GM18873 (cell line): ENCODE measurements at regions not wholly inside any gene's neighbourhood (a gene's known extent, or its start where the extent isn't known, plus 50 kb on each side); places are given as distances from the start of the nearest gene placed in this dataset.

Experiments
- ATAC-seq: cut with Tn5 transposase; IDR thresholded peaks from one replicate; pipeline ENCODE4 v1.9.1; 2021; ENCODE audit warnings: mild to moderate bottlenecking, moderate library complexity, moderate number of reproducible peaks; ENCODE audit not compliant: unreplicated experiment, low FRiP score

DNA sequence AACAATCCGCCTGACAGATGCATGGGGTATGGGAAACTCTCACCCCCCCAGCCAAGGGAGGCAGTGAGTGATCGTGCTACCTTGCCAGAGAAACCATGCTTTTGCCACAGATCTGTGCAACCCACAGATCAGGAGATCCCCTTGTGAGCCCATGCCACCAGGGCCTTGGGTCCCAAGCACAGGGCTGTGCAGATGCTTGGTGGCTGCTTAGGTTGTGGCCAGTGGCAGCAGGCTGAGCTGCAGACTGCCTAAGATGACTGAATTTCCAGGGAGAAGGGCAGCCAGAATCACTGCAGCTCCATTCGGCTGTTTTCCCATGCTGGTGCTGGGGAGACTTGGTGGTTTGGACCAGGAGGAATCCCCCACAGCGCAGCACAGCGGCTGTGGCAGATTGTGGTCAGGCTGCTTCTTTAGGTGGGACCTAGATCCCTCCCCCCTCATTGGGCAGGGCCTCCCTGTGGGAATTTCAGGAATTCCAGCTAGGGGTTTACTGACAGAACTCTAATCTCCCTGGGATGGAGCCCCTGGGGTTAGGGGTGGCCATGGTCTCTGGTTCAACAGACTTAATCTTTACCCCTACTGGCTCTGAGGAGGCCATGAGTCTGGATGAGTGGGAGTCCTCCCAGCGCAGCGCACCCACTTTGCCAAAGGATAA lies 264.6 kb upstream of the DAAM1 start:
- ATAC-seq, result no peak

DNA sequence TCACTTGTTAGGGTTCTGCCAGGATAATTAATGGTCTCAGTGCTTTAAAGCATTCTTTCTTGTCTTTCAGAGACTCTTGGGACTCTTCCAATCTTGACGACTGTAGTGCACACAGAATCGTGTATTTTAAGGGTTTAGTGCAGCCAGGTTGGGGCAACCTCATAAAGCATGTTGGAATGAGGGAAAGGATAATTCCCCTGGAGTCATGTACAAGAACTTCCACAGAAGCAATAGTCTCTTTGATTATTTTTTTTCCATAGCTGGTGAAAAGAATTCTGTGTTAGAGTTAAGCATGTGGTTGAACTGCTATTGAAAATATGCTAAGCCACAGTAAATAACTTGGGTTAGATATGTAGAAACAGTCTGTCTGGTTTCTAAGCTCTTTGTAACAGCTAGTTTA lies 246.8 kb upstream of the DAAM1 start:
- ATAC-seq, result no peak

DNA sequence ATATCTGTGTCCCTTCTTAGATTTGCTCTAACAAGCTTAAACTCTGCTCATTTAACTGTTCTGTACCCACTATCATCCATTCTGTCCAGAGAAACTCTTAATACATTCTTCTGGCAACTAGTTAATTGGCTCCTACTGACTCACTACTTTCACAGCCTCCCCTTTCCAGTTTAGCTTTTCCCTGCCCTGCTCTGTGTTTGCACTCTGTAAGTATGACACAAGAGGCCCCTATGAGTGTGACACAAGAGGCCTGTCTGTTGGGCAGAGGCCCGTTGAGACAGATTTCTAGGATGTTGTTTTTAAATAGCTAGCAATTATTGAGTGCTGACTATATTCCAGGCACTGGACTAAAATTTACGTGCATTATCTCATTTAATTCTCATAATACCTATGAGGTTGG lies 246.0 kb upstream of the DAAM1 start:
- ATAC-seq, result no peak

DNA sequence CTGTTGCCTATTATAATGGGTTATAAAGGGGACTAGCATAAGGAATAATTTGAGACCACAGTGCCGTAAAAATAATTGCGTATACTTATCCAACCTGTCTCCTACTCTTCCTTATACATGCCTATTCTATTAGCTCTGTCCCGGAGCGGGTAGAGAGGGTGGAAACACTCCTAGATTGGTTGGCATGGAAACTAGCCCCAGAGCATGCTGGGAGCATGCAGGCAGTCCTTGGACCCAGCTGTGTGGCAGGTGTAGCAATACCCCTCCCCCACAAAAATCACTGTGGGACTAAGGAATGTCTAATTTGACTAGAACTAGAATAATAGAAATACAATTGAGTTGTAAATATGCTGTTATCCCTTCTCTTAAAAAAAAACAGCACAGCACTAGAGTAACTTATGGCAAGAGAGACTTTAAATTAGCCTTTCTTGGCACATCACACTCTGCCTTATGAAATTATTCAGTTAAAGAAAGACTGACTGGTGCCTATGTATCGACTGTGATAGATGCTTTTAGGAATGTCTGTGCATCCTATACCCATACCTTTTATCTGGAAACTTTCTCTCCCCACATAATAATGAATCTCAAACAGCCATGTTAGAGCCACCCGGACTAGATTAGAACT lies 244.0 kb upstream of the DAAM1 start:
- no peak for ATAC-seq

DNA sequence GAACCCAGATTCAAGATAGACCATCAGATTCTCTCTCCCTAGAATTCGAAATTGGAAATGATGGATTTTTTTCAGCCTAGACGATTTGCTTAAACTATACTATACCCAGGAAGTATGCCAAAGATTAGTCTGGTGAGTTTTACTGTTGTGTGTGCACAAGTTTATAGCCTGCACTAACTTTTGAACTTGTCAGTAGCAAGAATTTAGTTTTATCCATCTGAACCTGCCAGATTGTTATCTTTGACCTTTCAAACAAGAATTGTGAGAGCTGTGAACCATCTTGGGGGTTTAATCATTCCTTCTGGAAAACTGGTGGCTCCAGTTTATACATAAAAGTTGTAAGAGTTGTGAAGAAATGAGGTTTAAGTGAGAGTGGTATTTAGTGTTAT lies 243.5 kb upstream of the DAAM1 start:
- ATAC-seq, result no peak

DNA sequence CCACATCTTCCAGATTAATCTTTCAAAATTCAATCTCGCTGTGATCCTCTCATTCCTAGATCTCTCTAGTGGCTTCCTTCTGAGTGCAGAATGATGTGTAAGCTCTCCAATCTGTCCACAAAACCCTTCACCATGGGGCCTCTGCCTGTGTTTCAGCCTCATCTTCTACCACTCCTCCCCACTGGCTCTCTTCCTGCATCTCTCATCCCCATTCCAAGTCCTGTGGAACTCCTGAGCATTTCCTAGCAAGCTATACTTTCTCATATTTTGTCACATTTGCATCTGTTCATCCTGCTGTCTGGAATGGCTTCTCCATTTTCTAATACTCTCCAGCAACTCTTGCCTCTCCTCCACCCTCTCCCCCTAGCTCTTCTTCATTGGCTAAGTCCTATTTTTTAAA lies 242.0 kb upstream of the DAAM1 start:
- no peak for ATAC-seq

DNA sequence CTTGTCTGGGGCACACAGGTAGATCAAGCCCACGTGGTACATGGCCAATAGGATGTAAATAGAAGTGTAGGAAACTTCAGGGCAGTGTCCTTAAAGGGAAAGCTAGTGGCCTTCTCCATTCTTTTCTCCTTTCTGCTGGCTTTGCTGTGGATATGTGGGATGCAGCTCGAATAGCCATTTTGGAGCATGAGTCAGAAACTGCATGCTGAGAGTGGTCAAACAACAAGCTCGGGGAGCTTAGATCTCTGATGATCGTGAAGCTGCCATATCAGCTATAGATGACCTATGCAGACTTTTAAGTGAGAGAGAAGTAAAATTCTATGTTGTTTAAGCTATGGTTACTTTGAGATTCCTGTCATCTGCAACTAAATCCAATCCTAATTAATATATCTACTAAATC lies 241.3 kb upstream of the DAAM1 start:
- ATAC-seq, result no peak

DNA sequence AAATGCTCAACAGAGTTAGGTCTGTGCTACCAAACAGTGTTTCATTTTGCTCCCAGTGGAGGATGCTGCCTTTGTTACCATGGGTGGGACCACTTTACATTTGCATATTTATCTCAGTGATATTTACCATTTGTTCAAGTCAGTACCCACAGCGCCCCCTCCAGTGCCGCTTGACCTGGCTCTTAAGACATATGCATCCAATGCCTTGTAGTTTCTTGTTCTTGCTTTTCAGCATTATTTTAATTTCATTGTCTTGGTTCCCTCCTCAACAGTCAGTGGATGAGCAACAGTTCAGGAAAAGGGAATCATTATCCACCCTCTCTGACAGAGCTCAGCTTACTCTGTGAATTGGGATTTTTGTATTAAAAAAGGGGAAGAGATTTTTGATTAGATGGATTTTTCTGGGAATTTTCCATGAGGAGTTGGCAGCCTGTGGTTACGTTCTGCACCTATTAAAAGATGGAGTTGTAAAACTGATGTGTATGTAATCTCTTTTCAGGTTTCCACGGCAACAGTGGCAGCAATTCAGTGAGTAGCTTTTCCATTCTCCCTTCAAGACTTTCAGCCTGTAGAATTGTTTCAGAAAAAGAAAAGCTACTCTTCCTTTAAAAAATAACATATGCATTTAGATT lies 240.5 kb upstream of the DAAM1 start:
- no peak for ATAC-seq

DNA sequence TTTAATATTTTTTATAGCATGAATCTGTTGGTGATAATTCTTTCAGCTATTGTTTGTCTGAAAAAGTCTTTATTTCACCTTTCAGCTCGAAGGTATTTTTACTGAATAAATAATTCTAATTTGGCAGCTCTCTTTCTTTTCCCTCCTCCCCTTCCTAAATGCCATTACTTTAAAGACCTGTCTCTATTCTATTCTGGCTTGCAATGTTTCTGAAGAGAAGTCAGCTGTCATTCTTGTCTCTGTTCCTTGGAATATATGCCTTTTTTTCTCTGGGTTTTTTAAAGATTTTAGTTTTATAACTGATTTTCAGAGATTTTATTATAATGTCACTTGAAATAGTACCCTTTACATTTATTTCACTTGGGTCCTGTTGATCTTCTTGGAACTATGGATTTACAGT lies 237.9 kb upstream of the DAAM1 start:
- ATAC-seq, result no peak

DNA sequence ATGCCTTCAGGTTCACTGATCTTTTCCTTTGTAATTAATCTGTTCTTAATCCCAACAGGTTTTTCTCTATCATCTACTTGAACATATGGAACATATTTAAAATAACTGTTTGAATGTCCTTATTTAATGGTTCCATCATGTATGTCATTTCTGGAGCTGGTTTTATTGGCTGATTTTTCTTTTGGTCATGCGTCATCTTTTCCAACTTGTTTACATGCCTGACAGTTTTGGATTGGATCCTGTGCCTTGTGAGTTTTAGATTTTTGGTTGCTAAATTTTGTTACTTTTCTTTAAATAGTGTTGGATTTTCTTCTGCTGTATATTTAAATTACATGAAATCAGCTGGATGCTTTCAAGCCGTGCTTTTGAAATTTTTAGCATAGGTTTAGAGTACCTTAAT lies 237.3 kb upstream of the DAAM1 start:
- no peak for ATAC-seq

DNA sequence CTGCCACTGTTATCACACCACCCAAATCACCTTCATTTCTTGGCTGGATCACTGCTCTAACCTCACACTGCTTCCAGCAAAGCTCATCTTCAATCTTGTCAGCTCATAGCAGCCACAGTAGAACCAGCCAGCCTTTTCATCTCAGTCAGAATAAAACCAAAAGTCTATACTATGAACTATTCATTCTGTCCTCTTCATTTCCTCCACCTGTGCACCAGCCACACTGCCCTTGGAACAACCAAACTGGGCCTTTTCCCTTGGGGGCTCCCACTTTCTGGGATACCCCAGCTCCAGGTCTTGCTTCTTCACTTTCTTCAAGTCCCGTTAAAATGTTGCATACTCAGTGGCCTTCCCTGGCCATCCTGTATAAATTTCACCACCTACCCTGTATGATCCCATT lies 234.4 kb upstream of the DAAM1 start:
- peak; percentile 44 for ATAC-seq

DNA sequence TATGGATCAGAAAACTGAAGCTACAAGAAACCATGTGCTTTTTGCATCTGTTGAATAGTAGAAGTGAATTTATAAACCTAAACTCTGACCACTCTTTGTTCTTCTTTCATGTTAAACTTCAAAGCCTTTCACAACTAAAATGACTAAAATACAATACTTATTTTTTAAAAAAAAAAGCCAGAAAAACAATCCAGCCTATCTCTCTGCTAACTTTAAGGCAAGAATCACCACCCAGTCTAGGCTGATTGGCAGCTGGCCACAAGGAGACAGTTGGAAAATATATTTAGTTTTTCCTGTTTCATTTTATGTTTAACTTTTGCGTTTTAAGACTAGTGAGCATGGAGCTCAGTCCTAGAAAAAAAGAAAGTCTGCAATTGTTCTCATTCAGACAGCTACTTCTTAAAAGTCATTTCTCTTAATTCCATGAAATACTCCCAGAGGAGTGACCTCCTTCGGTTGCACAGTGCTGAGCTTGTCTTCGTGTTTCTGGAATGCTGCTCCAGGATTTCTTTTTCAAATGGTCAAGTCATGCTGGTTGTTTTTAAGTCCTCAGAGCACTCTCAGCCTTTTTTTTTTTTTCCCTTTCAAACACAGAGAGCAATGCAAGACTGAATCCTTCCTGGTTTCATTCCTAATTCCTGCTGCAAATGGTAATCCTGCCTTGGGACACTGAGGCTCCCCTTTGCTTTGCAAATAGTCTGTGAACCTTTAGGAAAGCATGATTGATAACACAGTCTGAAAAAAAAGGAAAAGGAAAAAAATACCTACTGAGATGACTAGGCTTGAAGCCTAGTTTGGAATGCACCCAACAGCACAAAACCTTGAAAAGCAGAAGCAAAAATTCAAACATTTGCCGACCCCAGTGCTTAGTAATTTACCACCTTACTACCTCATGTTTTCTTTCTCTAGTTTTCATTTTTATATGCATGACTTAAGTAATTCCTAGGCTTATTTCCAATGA lies 233.3 kb upstream of the DAAM1 start:
- ATAC-seq, result peak; percentile 43

DNA sequence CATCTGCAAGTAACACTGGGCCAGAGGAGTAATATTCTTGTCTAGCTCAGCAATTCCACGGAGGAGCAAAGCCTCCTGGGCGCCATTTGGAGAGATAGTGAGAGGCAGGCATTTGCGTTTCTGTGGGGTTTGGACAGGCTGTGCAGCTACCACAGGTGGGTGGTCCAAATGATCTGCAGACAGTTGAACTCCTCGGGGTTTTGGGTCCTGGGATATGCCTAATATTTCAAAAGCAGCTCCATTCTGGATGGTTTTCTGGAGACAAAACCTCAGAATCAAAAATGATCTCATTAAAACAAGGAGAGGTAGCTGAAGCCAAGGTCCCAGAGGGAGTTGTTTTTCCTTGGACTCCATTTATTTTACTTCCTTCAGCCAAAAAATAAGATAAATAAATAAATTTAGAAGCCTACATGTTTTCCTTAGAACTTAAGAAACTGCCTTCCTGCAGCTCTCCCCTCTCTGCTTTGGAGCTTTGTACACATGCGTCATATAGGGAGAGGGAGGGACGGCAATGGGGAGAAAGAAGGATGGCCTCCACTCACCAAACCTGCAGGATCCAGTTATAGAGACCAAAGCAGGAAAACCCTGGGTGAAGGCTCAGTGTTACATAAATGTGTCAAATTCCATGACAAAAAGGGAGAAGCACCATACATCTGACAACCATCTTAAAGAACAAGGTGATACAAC lies 227.3 kb upstream of the DAAM1 start:
- no peak for ATAC-seq

DNA sequence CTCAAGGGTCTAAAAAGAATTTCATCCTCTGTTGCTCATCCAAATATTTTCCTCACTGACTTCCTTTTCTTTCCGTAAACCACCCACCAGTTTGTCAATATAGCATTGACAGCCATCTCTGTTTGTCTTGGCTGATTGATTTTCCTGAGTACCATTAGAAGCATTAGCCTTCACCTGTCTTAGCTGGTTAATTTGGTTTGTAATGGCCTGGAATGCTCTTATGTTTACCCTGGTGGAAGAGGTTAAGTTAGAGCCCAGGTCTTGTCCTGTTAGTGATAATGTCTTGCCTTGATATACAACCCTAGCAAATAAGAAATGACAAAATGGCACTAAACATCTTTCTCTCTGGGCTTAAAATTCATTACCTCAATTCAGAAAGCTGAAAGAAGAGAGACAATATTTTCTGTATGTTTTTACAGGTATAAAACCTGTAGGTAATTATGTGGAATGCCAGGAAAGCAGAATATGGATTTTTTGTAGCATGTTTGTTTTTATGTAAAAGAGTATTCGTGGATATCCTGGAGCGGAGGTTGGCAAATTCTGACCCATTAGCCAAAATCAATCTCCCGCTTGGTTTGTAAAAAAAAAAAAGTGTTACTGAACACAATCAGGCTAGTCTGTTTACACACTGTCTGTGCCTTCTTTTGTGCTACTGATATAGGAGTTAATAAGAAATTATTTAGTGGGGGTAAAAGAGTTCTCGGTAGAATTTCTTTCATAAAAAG lies 224.4 kb upstream of the DAAM1 start:
- ATAC-seq, result no peak

DNA sequence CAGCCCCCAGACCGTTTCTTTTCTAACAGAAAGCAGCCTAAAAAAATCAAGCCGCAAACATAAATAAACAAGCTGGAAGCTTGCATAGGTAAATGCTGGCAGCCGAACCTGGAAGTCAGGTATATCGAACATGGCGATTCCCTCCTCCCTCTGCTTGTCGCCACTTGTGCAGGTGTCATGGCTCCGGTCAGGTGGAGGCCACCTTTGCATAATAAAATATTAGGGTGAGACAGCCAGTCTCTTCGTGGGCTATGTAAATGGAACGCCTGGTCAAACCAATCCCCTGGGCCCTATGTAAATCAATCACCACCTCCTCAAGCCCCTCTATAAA lies 223.9 kb upstream of the DAAM1 start:
- ATAC-seq, result no peak

DNA sequence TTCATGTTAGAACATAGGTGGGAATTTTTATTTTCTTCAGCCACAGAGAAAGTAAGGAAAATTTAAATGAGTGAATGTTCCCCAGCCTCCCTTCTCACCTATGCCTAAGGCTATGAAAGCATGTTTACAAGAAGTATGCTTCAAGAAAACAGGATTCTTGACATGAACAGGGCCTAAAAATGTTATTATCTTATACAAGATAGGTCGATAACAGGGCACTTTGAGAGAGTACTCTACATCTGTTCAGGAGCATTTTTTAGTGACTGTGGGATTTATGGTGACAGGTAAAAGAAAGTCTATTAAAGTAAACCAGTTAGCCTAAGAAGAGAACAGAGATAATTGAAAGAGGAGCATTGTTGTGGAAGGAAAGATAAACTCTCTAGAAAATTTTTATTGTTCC lies 222.9 kb upstream of the DAAM1 start:
- no peak for ATAC-seq

DNA sequence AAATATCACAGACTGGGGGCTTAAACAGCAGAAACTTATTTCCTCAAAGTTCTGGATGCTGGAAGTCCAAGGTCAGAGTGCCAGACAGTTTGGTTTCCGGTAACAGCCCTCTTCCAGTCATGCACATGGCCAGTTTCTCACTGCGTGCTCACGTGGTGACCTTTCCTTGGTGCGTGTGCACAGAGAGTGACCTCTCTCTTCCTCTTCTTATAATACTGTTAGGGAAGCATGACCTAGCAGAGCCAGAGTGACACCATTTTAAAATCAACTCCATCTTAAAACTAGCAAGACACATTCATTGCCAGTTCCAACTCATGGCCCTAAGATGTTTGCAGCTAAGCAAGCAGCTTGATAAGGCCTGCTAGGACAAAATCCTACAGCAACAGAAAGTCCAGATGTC lies 221.5 kb upstream of the DAAM1 start:
- ATAC-seq, result no peak

DNA sequence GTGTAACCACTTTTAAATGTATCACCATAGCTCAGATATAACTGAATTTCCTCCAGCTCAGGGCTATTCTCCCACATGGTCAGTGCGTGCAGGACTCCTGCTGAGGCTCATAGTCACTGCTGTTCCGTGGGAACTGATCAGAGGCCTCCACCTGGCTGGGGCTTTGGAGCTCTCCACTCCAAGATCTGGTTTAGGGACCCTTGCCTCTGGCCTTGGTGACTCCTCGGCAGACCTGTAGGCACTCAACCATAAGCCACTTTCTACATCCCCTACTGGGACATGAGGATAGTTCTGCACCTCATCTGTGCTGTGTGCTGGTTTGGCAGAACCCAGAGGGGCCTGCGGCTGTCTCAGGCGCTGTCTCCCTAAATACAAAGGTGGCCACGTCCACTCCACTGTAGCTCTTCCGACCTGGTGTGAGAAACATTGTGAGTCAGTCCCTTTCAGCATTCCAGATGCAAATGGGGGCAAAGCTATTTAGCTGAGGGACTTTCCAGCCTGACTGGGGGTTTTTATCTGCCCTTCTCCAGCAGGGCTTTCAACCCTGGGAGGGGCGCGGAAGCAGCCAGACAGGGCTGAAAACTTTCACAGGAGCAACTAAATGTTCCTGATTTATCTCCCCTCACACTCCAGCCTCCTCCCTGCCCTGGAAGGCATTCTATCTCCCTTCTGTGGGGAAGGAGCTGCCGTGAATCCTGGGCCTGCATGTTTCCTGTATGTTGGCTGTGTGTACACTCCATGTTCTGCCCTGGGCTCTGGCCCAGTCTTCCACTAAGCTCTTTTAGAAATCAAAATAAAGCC lies 218.3 kb upstream of the DAAM1 start:
- peak; percentile 68 for ATAC-seq
